Activated naive CD8-positive, alpha-beta T cell (primary cell): ENCODE measurements at regions not wholly inside any gene's neighbourhood (a gene's known extent, or its start where the extent isn't known, plus 50 kb on each side); places are given as distances from the start of the nearest gene placed in this dataset.

Experiments
- H3K27ac Mint-ChIP-seq: one replicate; pipeline ENCODE4 v1.8.0; 2021; ENCODE audit warnings: mixed read lengths
- H3K27me3 Mint-ChIP-seq: one replicate; pipeline ENCODE4 v1.8.0; 2021; ENCODE audit warnings: mixed read lengths
- H3K36me3 Mint-ChIP-seq: one replicate; pipeline ENCODE4 v1.8.0; 2021; ENCODE audit warnings: mixed read lengths
- H3K4me1 Mint-ChIP-seq: one replicate; pipeline ENCODE4 v1.8.0; 2021; ENCODE audit warnings: low read depth, mixed read lengths
- H3K4me3 Mint-ChIP-seq: one replicate; pipeline ENCODE4 v1.8.0; 2021; ENCODE audit warnings: mild to moderate bottlenecking, mixed read lengths
- H3K9me3 Mint-ChIP-seq: one replicate; pipeline ENCODE4 v1.8.0; 2021; ENCODE audit warnings: low read depth, mixed read lengths

- no peaks in the 10 kb centered on the region for H3K4me1 Mint-ChIP-seq
- H3K27me3 Mint-ChIP-seq, result peaks cover 14% of the 10 kb centered on the region
- no peak overlapping the region for H3K4me3 Mint-ChIP-seq
- peaks cover 12% of the 10 kb centered on the region for H3K9me3 Mint-ChIP-seq
- no peak overlapping the region for H3K27ac Mint-ChIP-seq
- H3K36me3 Mint-ChIP-seq, result peaks cover 2% of the 10 kb centered on the region
These were observed 53.3 kb downstream of the BLID start for GRCh38 chr11:122062763-122063162.

- Mint-ChIP-seq H3K4me1 (no peaks in the 10 kb centered on the region), H3K36me3 (peaks cover 2% of the 10 kb centered on the region), H3K9me3 (peaks cover 12% of the 10 kb centered on the region), H3K4me3 (no peak overlapping the region), H3K27me3 (peaks cover 5% of the 10 kb centered on the region), H3K27ac (no peak overlapping the region)
These were observed 56.5 kb downstream of the BLID start for GRCh38 chr11:122059565-122059964.

GRCh38 chr11:122050021-122050690, 65.9 kb downstream of the BLID start:
- no peak overlapping the region for H3K27ac Mint-ChIP-seq
- peaks cover 8% of the 10 kb centered on the region for H3K9me3 Mint-ChIP-seq

GRCh38 chr11:122048401-122048800, 67.6 kb downstream of the BLID start:
- Mint-ChIP-seq H3K27me3 (peaks cover 13% of the 10 kb centered on the region), H3K4me3 (no peak overlapping the region), H3K36me3 (no peaks in the 10 kb centered on the region), H3K27ac (no peak overlapping the region), H3K9me3 (peaks cover 8% of the 10 kb centered on the region), H3K4me1 (no peaks in the 10 kb centered on the region)

More at GRCh38 chr11:122050021-122050690, 65.9 kb downstream of the BLID start:
- no peaks in the 10 kb centered on the region for H3K36me3 Mint-ChIP-seq
- H3K4me1 Mint-ChIP-seq, result no peaks in the 10 kb centered on the region
- peaks cover 13% of the 10 kb centered on the region for H3K27me3 Mint-ChIP-seq
- no peak overlapping the region for H3K4me3 Mint-ChIP-seq

- Mint-ChIP-seq H3K4me3 (no peak overlapping the region), H3K36me3 (no peaks in the 10 kb centered on the region), H3K27me3 (peaks cover 11% of the 10 kb centered on the region), H3K27ac (no peak overlapping the region), H3K4me1 (no peaks in the 10 kb centered on the region), H3K9me3 (peaks cover 2% of the 10 kb centered on the region)
These were observed 69.2 kb downstream of the BLID start for GRCh38 chr11:122046846-122047245.

- Mint-ChIP-seq H3K9me3 (no peaks in the 10 kb centered on the region), H3K4me1 (no peaks in the 10 kb centered on the region), H3K4me3 (no peak overlapping the region), H3K27ac (no peak overlapping the region), H3K27me3 (peaks cover 10% of the 10 kb centered on the region), H3K36me3 (no peaks in the 10 kb centered on the region)
These were observed 69.6 kb downstream of the BLID start for GRCh38 chr11:122046438-122046837.

GRCh38 chr11:122045181-122045586, 70.8 kb downstream of the BLID start:
- no peaks in the 10 kb centered on the region for H3K9me3 Mint-ChIP-seq
- H3K4me1 Mint-ChIP-seq, result no peaks in the 10 kb centered on the region
- H3K27ac Mint-ChIP-seq, result no peak overlapping the region
- H3K27me3 Mint-ChIP-seq, result peaks cover 6% of the 10 kb centered on the region
- H3K4me3 Mint-ChIP-seq, result no peak overlapping the region
- no peaks in the 10 kb centered on the region for H3K36me3 Mint-ChIP-seq

DNA sequence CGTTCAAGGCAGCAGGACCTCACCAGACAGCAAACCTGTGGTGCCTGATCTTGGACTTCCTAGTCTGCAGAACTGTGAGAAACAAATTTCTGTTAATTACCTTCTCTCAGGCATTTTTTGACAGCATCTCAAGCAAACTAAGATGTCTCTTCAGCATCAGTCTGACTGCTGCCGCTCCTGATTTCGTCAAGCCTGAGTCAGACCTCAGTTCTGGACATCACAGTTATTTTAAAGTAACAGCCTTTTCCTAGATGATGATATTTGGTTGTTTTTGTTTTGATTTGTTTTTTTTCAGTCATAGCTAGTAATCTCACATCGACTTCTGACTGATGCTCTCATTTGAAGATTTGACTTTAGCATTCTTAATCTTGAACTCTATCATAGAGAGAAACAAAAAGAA, 71.9 kb downstream of the BLID start:
- Mint-ChIP-seq H3K27me3 (peaks cover 3% of the 10 kb centered on the region), H3K4me1 (no peaks in the 10 kb centered on the region), H3K36me3 (no peaks in the 10 kb centered on the region), H3K4me3 (no peak overlapping the region), H3K9me3 (no peaks in the 10 kb centered on the region), H3K27ac (no peak overlapping the region)

- no peak overlapping the region for H3K4me3 Mint-ChIP-seq
- H3K9me3 Mint-ChIP-seq, result no peaks in the 10 kb centered on the region
- no peak overlapping the region for H3K27ac Mint-ChIP-seq
- peaks cover 4% of the 10 kb centered on the region for H3K27me3 Mint-ChIP-seq
- no peaks in the 10 kb centered on the region for H3K4me1 Mint-ChIP-seq
- H3K36me3 Mint-ChIP-seq, result no peaks in the 10 kb centered on the region
These were observed 73.0 kb downstream of the BLID start for GRCh38 chr11:122042981-122043380.

GRCh38 chr11:122040464-122040863, 75.6 kb downstream of the BLID start:
- no peak overlapping the region for H3K27ac Mint-ChIP-seq
- H3K4me3 Mint-ChIP-seq, result no peak overlapping the region
- H3K36me3 Mint-ChIP-seq, result no peaks in the 10 kb centered on the region
- H3K4me1 Mint-ChIP-seq, result no peaks in the 10 kb centered on the region
- peaks cover 5% of the 10 kb centered on the region for H3K27me3 Mint-ChIP-seq
- no peaks in the 10 kb centered on the region for H3K9me3 Mint-ChIP-seq

DNA sequence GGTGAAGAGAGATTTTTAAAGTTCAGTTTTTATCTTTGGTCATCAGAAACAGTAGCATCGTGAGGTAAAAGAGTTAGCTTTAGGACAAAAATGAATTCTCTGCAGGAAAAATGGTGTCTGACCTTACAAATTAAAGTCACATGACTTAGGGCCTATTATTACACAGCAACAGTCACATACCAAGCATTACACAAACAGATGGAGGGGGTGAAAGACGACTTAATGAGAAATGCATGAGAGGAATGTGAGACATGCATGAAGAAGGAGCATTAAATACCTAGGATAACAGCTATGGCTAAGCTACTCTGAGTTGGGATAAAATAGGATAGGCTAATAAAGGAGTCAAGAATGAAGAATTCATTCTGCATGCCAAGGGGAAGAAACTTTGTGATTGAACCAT, 77.5 kb downstream of the BLID start:
- peaks cover 5% of the 10 kb centered on the region for H3K27me3 Mint-ChIP-seq
- H3K9me3 Mint-ChIP-seq, result no peaks in the 10 kb centered on the region
- no peak overlapping the region for H3K27ac Mint-ChIP-seq
- no peaks in the 10 kb centered on the region for H3K4me1 Mint-ChIP-seq
- H3K4me3 Mint-ChIP-seq, result no peak overlapping the region
- no peaks in the 10 kb centered on the region for H3K36me3 Mint-ChIP-seq

GRCh38 chr11:122037911-122038310, 78.1 kb downstream of the BLID start:
- H3K4me1 Mint-ChIP-seq, result no peaks in the 10 kb centered on the region
- H3K36me3 Mint-ChIP-seq, result no peaks in the 10 kb centered on the region
- no peaks in the 10 kb centered on the region for H3K9me3 Mint-ChIP-seq
- peaks cover 5% of the 10 kb centered on the region for H3K27me3 Mint-ChIP-seq
- H3K27ac Mint-ChIP-seq, result no peak overlapping the region
- H3K4me3 Mint-ChIP-seq, result no peak overlapping the region

- H3K27ac Mint-ChIP-seq, result no peak overlapping the region
- no peaks in the 10 kb centered on the region for H3K4me1 Mint-ChIP-seq
- H3K9me3 Mint-ChIP-seq, result no peaks in the 10 kb centered on the region
- H3K36me3 Mint-ChIP-seq, result no peaks in the 10 kb centered on the region
- H3K27me3 Mint-ChIP-seq, result peaks cover 5% of the 10 kb centered on the region
- H3K4me3 Mint-ChIP-seq, result no peak overlapping the region
These were observed 79.5 kb downstream of the BLID start for GRCh38 chr11:122036493-122036892.

DNA sequence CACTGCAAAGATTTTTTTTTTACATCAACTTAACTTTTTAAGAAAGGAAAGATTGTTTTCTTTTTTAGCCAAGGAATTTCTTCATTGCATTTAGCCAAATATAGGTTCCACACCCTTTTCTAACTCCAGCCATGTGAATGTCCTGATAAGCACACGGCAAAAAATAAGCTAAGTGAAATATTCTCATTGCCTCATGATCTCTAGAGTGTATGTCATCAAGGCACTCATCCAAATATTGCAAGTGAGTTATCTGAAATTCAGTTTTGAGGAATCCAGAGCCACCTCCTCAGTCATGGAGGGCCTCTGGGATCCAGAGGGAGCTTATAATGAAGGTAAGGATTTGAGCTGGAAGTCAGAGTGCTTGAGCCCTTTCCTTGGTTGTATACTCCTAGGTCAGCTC, 80.0 kb downstream of the BLID start:
- no peaks in the 10 kb centered on the region for H3K9me3 Mint-ChIP-seq
- no peaks in the 10 kb centered on the region for H3K36me3 Mint-ChIP-seq
- H3K4me3 Mint-ChIP-seq, result no peak overlapping the region
- H3K27ac Mint-ChIP-seq, result no peak overlapping the region
- H3K4me1 Mint-ChIP-seq, result no peaks in the 10 kb centered on the region
- H3K27me3 Mint-ChIP-seq, result peaks cover 5% of the 10 kb centered on the region

GRCh38 chr11:122033631-122034030, 82.4 kb downstream of the BLID start:
- Mint-ChIP-seq H3K36me3 (no peaks in the 10 kb centered on the region), H3K27ac (no peak overlapping the region), H3K4me1 (no peaks in the 10 kb centered on the region), H3K4me3 (no peak overlapping the region), H3K27me3 (peaks cover 10% of the 10 kb centered on the region), H3K9me3 (no peaks in the 10 kb centered on the region)

- Mint-ChIP-seq H3K27ac (no peak overlapping the region), H3K4me1 (no peaks in the 10 kb centered on the region), H3K9me3 (no peaks in the 10 kb centered on the region), H3K36me3 (no peaks in the 10 kb centered on the region), H3K4me3 (no peak overlapping the region), H3K27me3 (peaks cover 12% of the 10 kb centered on the region)
These were observed 82.8 kb downstream of the BLID start for GRCh38 chr11:122033193-122033592.
